ENCODE measurements at regions not wholly inside any gene's neighbourhood (a gene's known extent, or its start where the extent isn't known, plus 50 kb on each side); places are given as distances from the start of the nearest gene placed in this dataset.

DNA sequence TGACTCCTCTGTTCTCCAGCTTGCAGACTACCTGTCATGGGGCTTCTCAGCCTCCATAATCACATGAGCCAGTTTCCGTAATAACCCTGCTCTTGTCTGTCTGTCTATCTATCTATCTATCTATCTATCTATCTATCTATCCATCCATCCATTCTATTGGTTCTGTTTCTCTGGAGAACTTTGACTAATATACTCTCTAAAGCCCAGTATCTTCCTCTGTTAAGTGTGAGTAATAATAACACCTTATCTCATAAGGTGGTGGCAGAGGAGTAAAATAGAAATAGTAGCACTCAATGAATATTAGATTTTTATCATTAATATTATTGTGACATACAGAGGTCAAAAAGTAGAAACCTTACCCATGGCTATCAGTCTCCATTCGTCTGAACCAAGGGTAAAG, 177.9 kb upstream of the PGRMC2 start:
- no peak for TF ChIP-seq POLR2AphosphoS5 (IDR thresholded peaks at IDR 0.05; ENCODE audit: low read depth, low read length)
- no peak for TF ChIP-seq POLR2A (IDR thresholded peaks at IDR 0.05; ENCODE audit: insufficient read depth in 1 of 2, low read depth in 2 of 2, low read length in 2 of 2)
- TF ChIP-seq KAT2B (IDR thresholded peaks at IDR 0.05; ENCODE audit: borderline replicate concordance, low read depth, low read length): no peak
- no peak for TF ChIP-seq SP2 (CRISPR knock-in tag; IDR thresholded peaks at IDR 0.05)
- no peak for TF ChIP-seq ZNF20 (CRISPR knock-in tag; IDR thresholded peaks at IDR 0.05)
- TF ChIP-seq PHF8 (CRISPR knock-in tag; IDR thresholded peaks at IDR 0.05): no peak
- TF ChIP-seq MED1 (CRISPR knock-in tag; IDR thresholded peaks at IDR 0.05): no peak
- TF ChIP-seq EP300 (IDR thresholded peaks at IDR 0.05; ENCODE audit: low read depth in 2 of 2, low read length in 2 of 2): no peak
- TF ChIP-seq EP300 (CRISPR knock-in tag; IDR thresholded peaks at IDR 0.05; ENCODE audit: borderline replicate concordance): no peak
- no peak for TF ChIP-seq TSC22D2 (CRISPR knock-in tag; IDR thresholded peaks at IDR 0.05; ENCODE audit: borderline replicate concordance)
- no peak for TF ChIP-seq ZBTB49 (CRISPR knock-in tag; IDR thresholded peaks at IDR 0.05; ENCODE audit: borderline replicate concordance)
- no peak for TF ChIP-seq GABPA (IDR thresholded peaks at IDR 0.05; ENCODE audit: low read depth, low read length)
- no peak for TF ChIP-seq GABPA (CRISPR knock-in tag; IDR thresholded peaks at IDR 0.05; ENCODE audit: low read depth)
- TF ChIP-seq, protein P1, sequence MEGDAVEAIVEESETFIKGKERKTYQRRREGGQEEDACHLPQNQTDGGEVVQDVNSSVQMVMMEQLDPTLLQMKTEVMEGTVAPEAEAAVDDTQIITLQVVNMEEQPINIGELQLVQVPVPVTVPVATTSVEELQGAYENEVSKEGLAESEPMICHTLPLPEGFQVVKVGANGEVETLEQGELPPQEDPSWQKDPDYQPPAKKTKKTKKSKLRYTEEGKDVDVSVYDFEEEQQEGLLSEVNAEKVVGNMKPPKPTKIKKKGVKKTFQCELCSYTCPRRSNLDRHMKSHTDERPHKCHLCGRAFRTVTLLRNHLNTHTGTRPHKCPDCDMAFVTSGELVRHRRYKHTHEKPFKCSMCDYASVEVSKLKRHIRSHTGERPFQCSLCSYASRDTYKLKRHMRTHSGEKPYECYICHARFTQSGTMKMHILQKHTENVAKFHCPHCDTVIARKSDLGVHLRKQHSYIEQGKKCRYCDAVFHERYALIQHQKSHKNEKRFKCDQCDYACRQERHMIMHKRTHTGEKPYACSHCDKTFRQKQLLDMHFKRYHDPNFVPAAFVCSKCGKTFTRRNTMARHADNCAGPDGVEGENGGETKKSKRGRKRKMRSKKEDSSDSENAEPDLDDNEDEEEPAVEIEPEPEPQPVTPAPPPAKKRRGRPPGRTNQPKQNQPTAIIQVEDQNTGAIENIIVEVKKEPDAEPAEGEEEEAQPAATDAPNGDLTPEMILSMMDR (CRISPR knock-in tag; IDR thresholded peaks at IDR 0.05): no peak

Data from HepG2 (cell line).